Neural cell (in vitro differentiated cells): ENCODE measurements at regions not wholly inside any gene's neighbourhood (a gene's known extent, or its start where the extent isn't known, plus 50 kb on each side); places are given as distances from the start of the nearest gene placed in this dataset.

Source experiments
- H2AFZ ChIP-seq: fragments of 200-600, 300-800 bp; sonication (generic), shearing (Covaris generic); 2 replicates; pipeline ENCODE4 v1.6.0; 2014; ENCODE audit warnings: low read depth, mild to moderate bottlenecking, antibody characterized with exemption, low read length, moderate library complexity
- H3F3A ChIP-seq: fragments of 200-600 bp; shearing (Covaris generic); 2 replicates; pipeline ENCODE4 v1.6.1; 2016; ENCODE audit warnings: mild to moderate bottlenecking, moderate library complexity, mixed read lengths, antibody characterized with exemption, low read length; ENCODE audit not compliant: insufficient read depth, poor library complexity, severe bottlenecking
- H3K27ac ChIP-seq: fragments of 200-600, 300-800 bp; sonication (generic), shearing (Covaris generic); 2 replicates; pipeline ENCODE4 v1.5.1; 2014; ENCODE audit warnings: mild to moderate bottlenecking, low read length, moderate library complexity
- H3K27me3 ChIP-seq: fragments of 300-800, 200-600 bp; sonication (generic), shearing (Covaris generic); 2 replicates; pipeline ENCODE4 v1.6.0; 2014; ENCODE audit warnings: mild to moderate bottlenecking, low read depth, low read length, moderate library complexity; ENCODE audit not compliant: insufficient read depth
- H3K36me3 ChIP-seq: fragments of 300-800, 200-600 bp; sonication (generic), shearing (Covaris generic); 2 replicates; pipeline ENCODE4 v1.5.1; 2014; ENCODE audit warnings: mild to moderate bottlenecking, antibody characterized with exemption, low read length, moderate library complexity; ENCODE audit not compliant: insufficient read depth
- H3K4me2 ChIP-seq: fragments of 300-800, 200-600 bp; sonication (generic), shearing (Covaris generic); 2 replicates; pipeline ENCODE4 v1.6.0; 2014; ENCODE audit warnings: mild to moderate bottlenecking, low read length
- H3K4me3 ChIP-seq: fragments of 300-800, 200-600 bp; sonication (generic), shearing (Covaris generic); 2 replicates; pipeline ENCODE4 v1.5.1; 2014; ENCODE audit warnings: mild to moderate bottlenecking, low read length, moderate library complexity
- H3K79me2 ChIP-seq: fragments of 200-600 bp; shearing (Covaris generic); replicated peaks from 2 replicates; pipeline ENCODE4 v1.6.0; 2014; ENCODE audit warnings: mild to moderate bottlenecking, low read length, moderate library complexity; ENCODE audit not compliant: insufficient read depth
- H3K9ac ChIP-seq: fragments of 300-800, 200-600 bp; sonication (generic), shearing (Covaris generic); 2 replicates; pipeline ENCODE4 v1.6.1; 2016; ENCODE audit warnings: mild to moderate bottlenecking, low read length, mixed read lengths
- H3K9me2 ChIP-seq: fragments of 200-600 bp; shearing (Covaris generic); 2 replicates; pipeline ENCODE4 v1.6.1; 2016; ENCODE audit warnings: mild to moderate bottlenecking, low read length, mixed read lengths; ENCODE audit not compliant: insufficient read depth
- H3K9me3 ChIP-seq: fragments of 200-600, 300-800 bp; sonication (generic), shearing (Covaris generic); 2 replicates; pipeline ENCODE4 v1.6.1; 2016; ENCODE audit warnings: mild to moderate bottlenecking, mixed run types, low read length, moderate library complexity, mixed read lengths
- H4K20me1 ChIP-seq: fragments of 200-600 bp; shearing (Covaris generic); 2 replicates; pipeline ENCODE4 v1.6.1; 2016; ENCODE audit warnings: mild to moderate bottlenecking, mixed run types; ENCODE audit not compliant: insufficient read depth
- CTCF ChIP-seq: fragments of 450-650 bp; IDR thresholded peaks from 2 replicates; pipeline ENCODE4 v1.5.1; 2014; ENCODE audit warnings: antibody characterized with exemption, mild to moderate bottlenecking, moderate library complexity; ENCODE audit not compliant: poor library complexity, severe bottlenecking
- EP300 ChIP-seq: fragments of 450-650 bp; conservative IDR thresholded peaks from 2 replicates; pipeline ENCODE4 v1.6.1; 2014; ENCODE audit warnings: antibody characterized with exemption, mild to moderate bottlenecking, moderate library complexity; ENCODE audit not compliant: poor library complexity, severe bottlenecking
- EZH2 ChIP-seq: fragments of 200-600, 300-800 bp; shearing (Covaris generic), sonication (generic); IDR thresholded peaks from 2 replicates; pipeline ENCODE4 v1.6.1; 2014; ENCODE audit warnings: antibody characterized with exemption, low read length, borderline replicate concordance, mild to moderate bottlenecking; ENCODE audit not compliant: insufficient read depth, poor library complexity, severe bottlenecking
- MXI1 ChIP-seq: fragments of 450-650 bp; conservative IDR thresholded peaks from 2 replicates; pipeline ENCODE4 v1.6.1; 2014; ENCODE audit warnings: antibody characterized with exemption, mild to moderate bottlenecking; ENCODE audit not compliant: poor library complexity, severe bottlenecking
- POLR2AphosphoS5 ChIP-seq: IDR thresholded peaks from 2 replicates; pipeline ENCODE4 v1.6.1; 2012
- RAD21 ChIP-seq: fragments of 450-650 bp; conservative IDR thresholded peaks from 2 replicates; pipeline ENCODE4 v1.6.1; 2014; ENCODE audit warnings: antibody characterized with exemption, mild to moderate bottlenecking, moderate library complexity
- REST ChIP-seq: IDR thresholded peaks from 2 replicates; pipeline ENCODE4 v1.6.1; 2012; ENCODE audit warnings: borderline replicate concordance
- SMC3 ChIP-seq: fragments of 450-650 bp; conservative IDR thresholded peaks from 2 replicates; pipeline ENCODE4 v1.6.1; 2014; ENCODE audit warnings: antibody characterized with exemption, mild to moderate bottlenecking, moderate library complexity; ENCODE audit not compliant: poor library complexity
- TAF1 ChIP-seq: IDR thresholded peaks from 2 replicates; pipeline ENCODE4 v1.6.1; 2012; ENCODE audit warnings: low read depth

GRCh38 chr5:12114075-12114474 lies 209.8 kb upstream of the CTNND2 start:
- no peak overlapping the region for H3K9ac ChIP-seq
- peak; percentile 50 for TF ChIP-seq EP300
- TF ChIP-seq MXI1: no peak
- peak; percentile 56 for TF ChIP-seq POLR2AphosphoS5
- TF ChIP-seq REST: no peak
- no peaks in the 10 kb centered on the region for H3K9me3 ChIP-seq
- no peak overlapping the region for H3K4me2 ChIP-seq
- H2AFZ ChIP-seq: no peak overlapping the region
- H3F3A ChIP-seq: no peaks in the 10 kb centered on the region
- no peaks in the 10 kb centered on the region for H3K36me3 ChIP-seq
- no peaks in the 10 kb centered on the region for H3K79me2 ChIP-seq
- no peaks in the 10 kb centered on the region for H4K20me1 ChIP-seq
- H3K27ac ChIP-seq: no peak overlapping the region
- no peaks in the 10 kb centered on the region for H3K9me2 ChIP-seq
- no peak overlapping the region for H3K4me3 ChIP-seq
- H3K27me3 ChIP-seq: no peaks in the 10 kb centered on the region

- Histone ChIP-seq H3F3A (no peaks in the 10 kb centered on the region), H3K79me2 (no peaks in the 10 kb centered on the region), H3K9ac (no peak overlapping the region), H3K9me2 (no peaks in the 10 kb centered on the region), H3K9me3 (no peaks in the 10 kb centered on the region), H3K4me2 (no peak overlapping the region), H3K4me3 (no peak overlapping the region), H4K20me1 (no peaks in the 10 kb centered on the region), H3K36me3 (no peaks in the 10 kb centered on the region), H2AFZ (no peak overlapping the region), H3K27me3 (no peaks in the 10 kb centered on the region), H3K27ac (no peak overlapping the region)
- TF ChIP-seq TAF1 (no peak), SMC3 (no peak), MXI1 (no peak), POLR2AphosphoS5 (no peak), REST (no peak), CTCF (no peak), RAD21 (no peak), EP300 (no peak), EZH2 (no peak)
Observed at GRCh38 chr5:12113062-12113461, 208.8 kb upstream of the CTNND2 start.
